CD14-positive monocyte (primary cell): ENCODE measurements at regions not wholly inside any gene's neighbourhood (a gene's known extent, or its start where the extent isn't known, plus 50 kb on each side); places are given as distances from the start of the nearest gene placed in this dataset.

Experiments
- DNase-seq, 3 donors: peaks; one replicate each; pipeline ENCODE4 v3.0.0-alpha.2; 2011 to 2022
- H2AFZ ChIP-seq: 2 replicates; pipeline ENCODE4 v1.6.0; 2012; ENCODE audit warnings: mild to moderate bottlenecking, low read depth, low read length, inconsistent platforms; ENCODE audit not compliant: insufficient read depth, poor library complexity, severe bottlenecking
- H3K27ac ChIP-seq, 2 donors: 1 replicate in 1 of 2; 2 replicates in 1 of 2; pipeline ENCODE4 v1.5.1; 2012 to 2013; ENCODE audit warnings: low read length in 2 of 2, control low read depth in 1 of 2, inconsistent platforms in 1 of 2, low read depth in 1 of 2, mild to moderate bottlenecking in 1 of 2
- H3K27me3 ChIP-seq, 2 donors: one replicate each; pipeline versions ENCODE4 v1.6.0 to v1.6.1; 2011 to 2013; ENCODE audit warnings: low read length in 2 of 2; ENCODE audit not compliant: control insufficient read depth in 2 of 2, insufficient read depth in 2 of 2
- H3K36me3 ChIP-seq, 2 donors: replicated peaks in 1 of 2; 1 replicate in 1 of 2; 2 replicates in 1 of 2; pipeline versions ENCODE4 v1.5.1 to v1.6.1; 2012 to 2013; ENCODE audit warnings: low read length in 2 of 2, control low read depth in 1 of 2, inconsistent platforms in 1 of 2, mild to moderate bottlenecking in 1 of 2; ENCODE audit not compliant: insufficient read depth in 2 of 2, control insufficient read depth in 1 of 2
- H3K4me1 ChIP-seq, 2 donors: 1 replicate in 1 of 2; 2 replicates in 1 of 2; pipeline versions ENCODE4 v1.5.1 to v1.6.1; 2012 to 2013; ENCODE audit warnings: low read length in 2 of 2, control low read depth in 1 of 2, inconsistent platforms in 1 of 2, mild to moderate bottlenecking in 1 of 2, moderate library complexity in 1 of 2; ENCODE audit not compliant: insufficient read depth in 2 of 2, control insufficient read depth in 1 of 2
- H3K4me2 ChIP-seq: replicated peaks from 2 replicates; pipeline ENCODE3; 2012; ENCODE audit warnings: low read length, moderate library complexity, mild to moderate bottlenecking; ENCODE audit not compliant: poor library complexity, severe bottlenecking; ENCODE audit errors: extremely low read depth
- H3K4me3 ChIP-seq, 3 experiments: fragments of 200-600 bp in 1 of 3; sonication (generic) in 1 of 3; replicated peaks in 1 of 3; 1 replicate in 2 of 3; 2 replicates in 1 of 3; pipeline ENCODE4 v1.5.1; 2011 to 2013; ENCODE audit warnings: low read length in 3 of 3, mild to moderate bottlenecking in 3 of 3, control low read depth in 2 of 3, low read depth in 2 of 3, inconsistent platforms in 1 of 3, moderate library complexity in 1 of 3
- H3K79me2 ChIP-seq: 2 replicates; pipeline ENCODE4 v1.6.0; 2012; ENCODE audit warnings: mild to moderate bottlenecking, control low read depth, inconsistent platforms, low read length, moderate library complexity; ENCODE audit not compliant: insufficient read depth
- H3K9ac ChIP-seq: 2 replicates; pipeline ENCODE4 v1.6.0; 2017; ENCODE audit warnings: low read length, mild to moderate bottlenecking; ENCODE audit not compliant: insufficient read depth, poor library complexity, severe bottlenecking
- H3K9me3 ChIP-seq, 2 donors: replicated peaks in 1 of 2; 1 replicate in 1 of 2; 2 replicates in 1 of 2; pipeline versions ENCODE4 v1.5.1 to v1.6.1; 2012 to 2013; ENCODE audit warnings: low read length in 2 of 2, control low read depth in 1 of 2; ENCODE audit not compliant: control insufficient read depth in 1 of 2, insufficient read depth in 1 of 2
- H4K20me1 ChIP-seq: 2 replicates; pipeline ENCODE4 v1.6.0; 2012; ENCODE audit warnings: mild to moderate bottlenecking, low read length, control low read depth, moderate library complexity; ENCODE audit not compliant: insufficient read depth
- H3K27ac Mint-ChIP-seq, 7 donors: one replicate each; pipeline ENCODE4 v1.8.0; 2020; ENCODE audit warnings: mild to moderate bottlenecking in 7 of 7, mixed read lengths in 7 of 7, moderate library complexity in 6 of 7, inconsistent platforms in 2 of 7
- H3K27me3 Mint-ChIP-seq, 3 donors: one replicate each; pipeline ENCODE4 v1.8.0; 2021 to 2022; ENCODE audit warnings: low read depth in 3 of 3, mild to moderate bottlenecking in 3 of 3, mixed read lengths in 3 of 3, moderate library complexity in 3 of 3, inconsistent platforms in 1 of 3
- H3K36me3 Mint-ChIP-seq, 2 donors: one replicate each; pipeline ENCODE4 v1.8.0; 2020; ENCODE audit warnings: mixed read lengths in 2 of 2, inconsistent platforms in 1 of 2, mild to moderate bottlenecking in 1 of 2
- H3K4me1 Mint-ChIP-seq: one replicate; pipeline ENCODE4 v1.8.0; 2020; ENCODE audit warnings: mild to moderate bottlenecking, mixed read lengths
- H3K4me3 Mint-ChIP-seq, 2 donors: one replicate each; pipeline ENCODE4 v1.8.0; 2020; ENCODE audit warnings: mild to moderate bottlenecking in 2 of 2, mixed read lengths in 2 of 2, moderate library complexity in 1 of 2
- H3K9me3 Mint-ChIP-seq, 7 donors: one replicate each; pipeline ENCODE4 v1.8.0; 2020 to 2022; ENCODE audit warnings: mixed read lengths in 7 of 7, mild to moderate bottlenecking in 6 of 7, moderate library complexity in 6 of 7, inconsistent platforms in 2 of 7
- WGBS: methylation state at CpG from one replicate; pipeline ENCODE4 v1.1.5; 2013; ENCODE audit warnings: missing lambda C conversion rate; ENCODE audit not compliant: insufficient coverage; 5-methylcytosine and 5-hydroxymethylcytosine counted together
- intact Hi-C, 2 donors: fragments of 100-400 bp; cut with micrococcal nuclease; formaldehyde crosslinking; loops; one replicate each; pipeline versions ENCODE4 v1.15.0 to v1.15.1; 2023
- TF ChIP-seq, protein P1 (sequence below): fragments of 200-600 bp; IDR thresholded peaks from one replicate; pipeline ENCODE4 v1.8.0; 2022; ENCODE audit warnings: antibody characterized with exemption, mild to moderate bottlenecking

DNA sequence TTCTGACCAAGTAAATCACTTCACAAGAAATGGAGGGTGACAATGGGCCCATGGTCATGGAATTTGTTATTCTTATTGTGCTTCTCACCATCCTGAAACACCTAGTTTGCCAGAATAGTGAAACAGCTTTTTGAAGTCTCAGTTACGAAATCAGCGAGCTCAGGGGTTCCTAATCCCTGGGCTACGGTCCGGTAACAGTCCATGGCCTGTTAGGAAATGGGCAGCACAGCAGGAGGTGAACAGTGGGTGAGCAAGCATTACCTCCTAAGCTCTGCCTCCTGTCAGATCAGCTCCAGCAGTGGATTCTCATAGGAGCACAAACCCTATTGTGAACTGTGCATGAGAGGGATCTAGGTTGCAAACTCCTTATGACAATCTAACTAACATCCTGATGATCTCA, 1356.3 kb downstream of the KCNT2 start:
- H3K9ac ChIP-seq = no peak overlapping the region
- intact Hi-C loops = no loop called here
- Mint-ChIP-seq H3K4me1 (no peaks in the 10 kb centered on the region), H3K27me3 (peaks cover 0 to 2% (median 2%) of the 10 kb centered on the region in 3 donors), H3K27ac (no peak overlapping the region), H3K9me3 (peaks cover 0 to 5% (median 3%) of the 10 kb centered on the region in 7 donors), H3K4me3 (no peak overlapping the region), H3K36me3 (no peaks in the 10 kb centered on the region)
- H3K27ac ChIP-seq = no peak overlapping the region
- H3K9me3 ChIP-seq = peaks cover 0 to 4% of the 10 kb centered on the region in 2 donors
- no peak overlapping the region for H2AFZ ChIP-seq
- WGBS = 88% methylated on average over 3 of the region's 4 CpGs
- no peaks in the 10 kb centered on the region for H4K20me1 ChIP-seq
- no peak overlapping the region for H3K4me2 ChIP-seq
- TF ChIP-seq, protein P1, sequence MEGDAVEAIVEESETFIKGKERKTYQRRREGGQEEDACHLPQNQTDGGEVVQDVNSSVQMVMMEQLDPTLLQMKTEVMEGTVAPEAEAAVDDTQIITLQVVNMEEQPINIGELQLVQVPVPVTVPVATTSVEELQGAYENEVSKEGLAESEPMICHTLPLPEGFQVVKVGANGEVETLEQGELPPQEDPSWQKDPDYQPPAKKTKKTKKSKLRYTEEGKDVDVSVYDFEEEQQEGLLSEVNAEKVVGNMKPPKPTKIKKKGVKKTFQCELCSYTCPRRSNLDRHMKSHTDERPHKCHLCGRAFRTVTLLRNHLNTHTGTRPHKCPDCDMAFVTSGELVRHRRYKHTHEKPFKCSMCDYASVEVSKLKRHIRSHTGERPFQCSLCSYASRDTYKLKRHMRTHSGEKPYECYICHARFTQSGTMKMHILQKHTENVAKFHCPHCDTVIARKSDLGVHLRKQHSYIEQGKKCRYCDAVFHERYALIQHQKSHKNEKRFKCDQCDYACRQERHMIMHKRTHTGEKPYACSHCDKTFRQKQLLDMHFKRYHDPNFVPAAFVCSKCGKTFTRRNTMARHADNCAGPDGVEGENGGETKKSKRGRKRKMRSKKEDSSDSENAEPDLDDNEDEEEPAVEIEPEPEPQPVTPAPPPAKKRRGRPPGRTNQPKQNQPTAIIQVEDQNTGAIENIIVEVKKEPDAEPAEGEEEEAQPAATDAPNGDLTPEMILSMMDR = no peak
- no peaks in the 10 kb centered on the region for H3K4me1 ChIP-seq
- DNase-seq = no peak
- H3K27me3 ChIP-seq = no peaks in the 10 kb centered on the region
- H3K4me3 ChIP-seq = no peak overlapping the region
- no peaks in the 10 kb centered on the region for H3K36me3 ChIP-seq
- H3K79me2 ChIP-seq = no peaks in the 10 kb centered on the region

DNA sequence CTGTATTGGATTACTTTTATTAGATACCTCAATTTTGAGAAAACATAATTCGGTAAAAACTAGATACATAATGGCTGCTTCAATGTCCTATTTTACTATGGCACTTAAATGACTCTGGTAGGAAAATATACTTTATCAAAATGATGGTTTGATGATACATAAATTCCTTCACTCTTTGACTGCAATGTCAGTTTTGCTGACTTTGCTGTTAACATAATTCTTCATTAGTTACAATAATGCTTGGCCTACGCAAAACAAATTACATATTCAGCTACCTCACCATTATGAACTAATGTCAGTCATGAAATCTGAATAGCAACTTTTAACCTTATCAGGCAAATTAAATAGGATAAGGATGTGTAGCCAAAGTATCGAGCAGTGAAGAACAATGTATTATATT, 1364.7 kb downstream of the KCNT2 start:
- Histone ChIP-seq H3K4me1 (no peaks in the 10 kb centered on the region), H3K27me3 (no peaks in the 10 kb centered on the region), H3K79me2 (no peaks in the 10 kb centered on the region), H3K27ac (no peak overlapping the region), H3K4me2 (no peak overlapping the region), H3K36me3 (no peaks in the 10 kb centered on the region), H3K9me3 (peaks cover under 1 to 5% of the 10 kb centered on the region in 2 donors), H3K4me3 (no peak overlapping the region), H2AFZ (no peak overlapping the region), H4K20me1 (no peaks in the 10 kb centered on the region), H3K9ac (no peak overlapping the region)
- no CpG with 5 or more reads among the region's 3 CpGs for WGBS
- no peak overlapping the region for H3K4me3 Mint-ChIP-seq
- H3K27me3 Mint-ChIP-seq = peaks cover 0 to 2% (median 0%) of the 10 kb centered on the region in 3 donors
- TF ChIP-seq, protein P1 = no peak
- H3K4me1 Mint-ChIP-seq = no peaks in the 10 kb centered on the region
- H3K36me3 Mint-ChIP-seq = no peaks in the 10 kb centered on the region
- no peak for DNase-seq
- peaks cover 0 to 11% (median 0%) of the 10 kb centered on the region in 7 donors for H3K9me3 Mint-ChIP-seq
- H3K27ac Mint-ChIP-seq = no peak overlapping the region
- intact Hi-C loops = no loop called here
